CD4-positive, alpha-beta T cell (primary cell): ENCODE measurements at regions not wholly inside any gene's neighbourhood (a gene's known extent, or its start where the extent isn't known, plus 50 kb on each side); places are given as distances from the start of the nearest gene placed in this dataset.
"Not testable (repeated sequence)": the region's sequence is repeated elsewhere in the genome, so short reads cannot be mapped to it uniquely, and the experiment has no call there.

Experiments used
- ATAC-seq: fragments of 200-7000 bp; cut with Tn5 transposase; one replicate; pipeline ENCODE4 v1.10.0; 2022; ENCODE audit warnings: mild to moderate bottlenecking; ENCODE audit not compliant: poor library complexity
- CTCF ChIA-PET: fragments of 350-600 bp; sonication (Branson Sonifier 250); formaldehyde crosslinking; loops from one replicate; lab custom pipeline; 2021; ENCODE audit warnings: antibody characterized with exemption, inconsistent platforms; lab: Charles Lee
- POLR2A ChIA-PET: fragments of 350-600 bp; sonication (Branson Sonifier 250); formaldehyde crosslinking; loops from one replicate; lab custom pipeline; 2021; ENCODE audit warnings: antibody characterized with exemption, inconsistent platforms; lab: Charles Lee
- DNase-seq, 14 experiments: peaks; one replicate each; pipeline ENCODE4 v3.0.0-alpha.2; 2013 to 2020; ENCODE audit warnings: mixed read lengths in 2 of 14
- H3K27ac ChIP-seq, 2 donors: one replicate each; pipeline versions ENCODE4 v1.5.1 to v1.7.0; 2013; ENCODE audit warnings: low read length in 2 of 2, low read depth in 1 of 2, mild to moderate bottlenecking in 1 of 2
- H3K27me3 ChIP-seq, 2 experiments: 1 replicate in 1 of 2; 2 replicates in 1 of 2; pipeline versions ENCODE4 v1.6.1 to v1.7.0; 2013; ENCODE audit warnings: low read length in 2 of 2, control low read depth in 1 of 2, mild to moderate bottlenecking in 1 of 2, moderate library complexity in 1 of 2; ENCODE audit not compliant: insufficient read depth in 2 of 2, control insufficient read depth in 1 of 2
- H3K36me3 ChIP-seq: one replicate; pipeline ENCODE4 v1.6.1; 2013; ENCODE audit warnings: low read length, control low read depth; ENCODE audit not compliant: insufficient read depth
- H3K4me1 ChIP-seq: one replicate; pipeline ENCODE4 v1.6.1; 2013; ENCODE audit warnings: low read length, control low read depth; ENCODE audit not compliant: insufficient read depth
- H3K4me3 ChIP-seq: one replicate; pipeline ENCODE4 v1.5.1; 2013; ENCODE audit warnings: mild to moderate bottlenecking, low read length, moderate library complexity
- H3K9me3 ChIP-seq, 2 experiments: 1 replicate in 1 of 2; 2 replicates in 1 of 2; pipeline versions ENCODE4 v1.6.1 to v1.7.0; 2013; ENCODE audit warnings: low read length in 2 of 2, mild to moderate bottlenecking in 2 of 2, control low read depth in 1 of 2, moderate library complexity in 1 of 2; ENCODE audit not compliant: control insufficient read depth in 1 of 2, insufficient read depth in 1 of 2
- H3K27ac Mint-ChIP-seq: one replicate; pipeline ENCODE4 v1.8.0; 2020; ENCODE audit warnings: mixed read lengths
- H3K27me3 Mint-ChIP-seq: one replicate; pipeline ENCODE4 v1.8.0; 2021; ENCODE audit warnings: mixed read lengths
- H3K36me3 Mint-ChIP-seq: one replicate; pipeline ENCODE4 v1.8.0; 2021; ENCODE audit warnings: low read depth, mixed read lengths
- H3K4me1 Mint-ChIP-seq: one replicate; pipeline ENCODE4 v1.8.0; 2021; ENCODE audit warnings: low read depth, mixed read lengths
- H3K4me3 Mint-ChIP-seq: one replicate; pipeline ENCODE4 v1.8.0; 2020; ENCODE audit warnings: mild to moderate bottlenecking, mixed read lengths
- H3K9me3 Mint-ChIP-seq: one replicate; pipeline ENCODE4 v1.8.0; 2020; ENCODE audit warnings: mixed read lengths
- intact Hi-C, 2 experiments: fragments of 100-400 bp; cut with DNase I in 1 of 2; cut with micrococcal nuclease in 1 of 2; formaldehyde crosslinking; loops; one replicate each; pipeline versions ENCODE4 v1.15.1 to v1.9.0; 2023 to 2025; cut with DNase I, micrococcal nuclease
- TF ChIP-seq, protein P1 (sequence below): fragments of 200-600 bp; IDR thresholded peaks from one replicate; pipeline ENCODE4 v1.8.0; 2022; ENCODE audit warnings: antibody characterized with exemption, mild to moderate bottlenecking

DNA sequence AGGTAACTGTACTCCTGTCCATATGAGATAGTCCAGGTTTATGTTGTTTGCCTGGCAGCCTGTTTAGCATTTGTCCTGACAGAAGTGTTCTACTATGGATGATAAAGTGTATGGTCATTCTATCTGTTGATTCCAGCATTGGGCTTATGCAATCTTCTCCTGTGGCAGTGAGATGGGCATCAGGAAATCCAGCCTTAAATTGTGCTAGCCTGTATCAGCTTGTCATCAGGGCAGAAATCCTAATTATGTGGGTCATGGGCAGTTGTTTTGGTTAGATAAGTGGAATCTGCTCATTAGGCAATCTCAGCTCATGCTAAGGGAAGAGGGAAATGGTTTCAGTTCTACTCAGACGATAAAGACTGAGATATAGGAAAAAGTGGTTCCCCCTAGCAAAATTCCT, 247.4 kb upstream of the CHD1 start:
- H3K36me3 ChIP-seq = no peaks in the 10 kb centered on the region
- H3K4me1 Mint-ChIP-seq = no peaks in the 10 kb centered on the region

GRCh38 chr5:99169309-99169708, 240.5 kb upstream of the CHD1 start:
- H3K4me1 ChIP-seq = no peaks in the 10 kb centered on the region
- H3K9me3 ChIP-seq = no peaks in the 10 kb centered on the region
- no peak overlapping the region for H3K27ac Mint-ChIP-seq
- TF ChIP-seq, protein P1, sequence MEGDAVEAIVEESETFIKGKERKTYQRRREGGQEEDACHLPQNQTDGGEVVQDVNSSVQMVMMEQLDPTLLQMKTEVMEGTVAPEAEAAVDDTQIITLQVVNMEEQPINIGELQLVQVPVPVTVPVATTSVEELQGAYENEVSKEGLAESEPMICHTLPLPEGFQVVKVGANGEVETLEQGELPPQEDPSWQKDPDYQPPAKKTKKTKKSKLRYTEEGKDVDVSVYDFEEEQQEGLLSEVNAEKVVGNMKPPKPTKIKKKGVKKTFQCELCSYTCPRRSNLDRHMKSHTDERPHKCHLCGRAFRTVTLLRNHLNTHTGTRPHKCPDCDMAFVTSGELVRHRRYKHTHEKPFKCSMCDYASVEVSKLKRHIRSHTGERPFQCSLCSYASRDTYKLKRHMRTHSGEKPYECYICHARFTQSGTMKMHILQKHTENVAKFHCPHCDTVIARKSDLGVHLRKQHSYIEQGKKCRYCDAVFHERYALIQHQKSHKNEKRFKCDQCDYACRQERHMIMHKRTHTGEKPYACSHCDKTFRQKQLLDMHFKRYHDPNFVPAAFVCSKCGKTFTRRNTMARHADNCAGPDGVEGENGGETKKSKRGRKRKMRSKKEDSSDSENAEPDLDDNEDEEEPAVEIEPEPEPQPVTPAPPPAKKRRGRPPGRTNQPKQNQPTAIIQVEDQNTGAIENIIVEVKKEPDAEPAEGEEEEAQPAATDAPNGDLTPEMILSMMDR = no peak
- no peaks in the 10 kb centered on the region for H3K27me3 ChIP-seq
- intact Hi-C loops = no loop called here
- no peak overlapping the region for H3K4me3 Mint-ChIP-seq
- CTCF ChIA-PET = no interaction called here
- H3K9me3 Mint-ChIP-seq = peaks cover 2% of the 10 kb centered on the region
- no peak for ATAC-seq
- no peaks in the 10 kb centered on the region for H3K36me3 ChIP-seq
- no peaks in the 10 kb centered on the region for H3K4me1 Mint-ChIP-seq
- no peaks in the 10 kb centered on the region for H3K36me3 Mint-ChIP-seq
- POLR2A ChIA-PET = no interaction called here
- peaks cover 9% of the 10 kb centered on the region for H3K27me3 Mint-ChIP-seq
- no peak for DNase-seq
- no peak overlapping the region for H3K27ac ChIP-seq
- H3K4me3 ChIP-seq = no peak overlapping the region

More for the DNA sequence above, 247.4 kb upstream of the CHD1 start:
- intact Hi-C loops = no loop called here
- H3K4me1 ChIP-seq = no peaks in the 10 kb centered on the region
- H3K27me3 Mint-ChIP-seq = no peaks in the 10 kb centered on the region
- H3K27ac Mint-ChIP-seq = no peak overlapping the region
- TF ChIP-seq, protein P1 = no peak
- ATAC-seq = no peak
- H3K9me3 Mint-ChIP-seq = no peaks in the 10 kb centered on the region
- H3K9me3 ChIP-seq = no peaks in the 10 kb centered on the region
- H3K36me3 Mint-ChIP-seq = no peaks in the 10 kb centered on the region
- no peak overlapping the region for H3K4me3 Mint-ChIP-seq
- DNase-seq = no peak
- ChIA-PET POLR2A (no interaction called here), CTCF (no interaction called here)
- H3K4me3 ChIP-seq = no peak overlapping the region
- no peak overlapping the region for H3K27ac ChIP-seq
- no peaks in the 10 kb centered on the region for H3K27me3 ChIP-seq

DNA sequence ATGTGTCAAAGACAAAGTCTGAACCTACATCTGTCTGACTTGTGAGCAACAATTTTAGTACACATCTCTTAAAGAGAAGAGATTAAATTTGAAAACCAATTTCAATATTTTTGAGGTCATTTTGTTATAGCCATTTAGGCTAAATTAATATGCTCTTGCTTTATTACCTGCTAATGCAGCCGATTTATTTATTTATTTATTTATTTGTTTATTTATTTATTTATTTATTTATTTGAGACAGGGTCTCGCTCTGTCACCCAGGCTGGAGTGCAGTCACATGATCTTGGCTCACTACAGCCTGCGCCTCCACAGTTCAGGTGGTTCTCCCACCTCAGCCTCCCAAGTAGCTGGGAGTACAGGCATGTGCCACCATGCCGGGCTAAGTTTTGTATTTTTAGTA, 232.7 kb upstream of the CHD1 start:
- H3K27me3 Mint-ChIP-seq, DNase-seq, CTCF ChIA-PET, intact Hi-C loops, H3K36me3 ChIP-seq, H3K27ac Mint-ChIP-seq, H3K27ac ChIP-seq, H3K4me1 ChIP-seq, H3K4me1 Mint-ChIP-seq, H3K9me3 ChIP-seq, H3K4me3 Mint-ChIP-seq, H3K27me3 ChIP-seq, H3K4me3 ChIP-seq, H3K9me3 Mint-ChIP-seq, ATAC-seq, H3K36me3 Mint-ChIP-seq: not testable (repeated sequence)
- POLR2A ChIA-PET = interaction anchor here (0.6 kb wide), 1 partner anchor 24 kb away, joined by 4 read pairs; no protein-coding TSS in a partner anchor

- H3K9me3 ChIP-seq = no peaks in the 10 kb centered on the region
- H3K27me3 Mint-ChIP-seq = no peaks in the 10 kb centered on the region
- TF ChIP-seq, protein P1 = no peak
- ATAC-seq (no peak), DNase-seq (no peak)
- no peak overlapping the region for H3K4me3 Mint-ChIP-seq
- ChIA-PET POLR2A (no interaction called here), CTCF (no interaction called here)
- H3K4me1 ChIP-seq = no peaks in the 10 kb centered on the region
- H3K27ac ChIP-seq = no peak overlapping the region
- H3K4me1 Mint-ChIP-seq = no peaks in the 10 kb centered on the region
- H3K27me3 ChIP-seq = no peaks in the 10 kb centered on the region
- intact Hi-C loops = no loop called here
- no peak overlapping the region for H3K27ac Mint-ChIP-seq
- H3K36me3 Mint-ChIP-seq = no peaks in the 10 kb centered on the region
- H3K9me3 Mint-ChIP-seq = no peaks in the 10 kb centered on the region
- no peaks in the 10 kb centered on the region for H3K36me3 ChIP-seq
- H3K4me3 ChIP-seq = no peak overlapping the region
Observed at GRCh38 chr5:99156688-99157087, 227.9 kb upstream of the CHD1 start.

GRCh38 chr5:99143283-99143795, 214.5 kb upstream of the CHD1 start:
- H3K27ac ChIP-seq, POLR2A ChIA-PET, H3K36me3 ChIP-seq: not testable (repeated sequence)

More at GRCh38 chr5:99143283-99143795, 214.5 kb upstream of the CHD1 start:
- H3K4me3 Mint-ChIP-seq, H3K27me3 Mint-ChIP-seq, ATAC-seq, H3K27me3 ChIP-seq, H3K4me1 Mint-ChIP-seq, CTCF ChIA-PET, H3K4me3 ChIP-seq, intact Hi-C loops, H3K4me1 ChIP-seq, H3K9me3 ChIP-seq, DNase-seq, H3K36me3 Mint-ChIP-seq, H3K27ac Mint-ChIP-seq: not testable (repeated sequence)
- H3K9me3 Mint-ChIP-seq = peaks cover 15% of the 10 kb centered on the region
